Peyer's patch (tissue), 4 donors: ENCODE measurements at regions not wholly inside any gene's neighbourhood (a gene's known extent, or its start where the extent isn't known, plus 50 kb on each side); places are given as distances from the start of the nearest gene placed in this dataset.

Experiments used
- POLR2A ChIP-seq, 2 donors: fragments of 450-650 bp; IDR thresholded peaks; one replicate each; pipeline ENCODE4 v1.5.1; 2017; ENCODE audit warnings: antibody characterized with exemption in 2 of 2, mild to moderate bottlenecking in 2 of 2, moderate library complexity in 2 of 2
- TF ChIP-seq, protein P1 (sequence below), 6 experiments: fragments of 450-650 bp in 4 of 6; fragments of 200-600 bp in 2 of 6; sonication (generic) in 1 of 6; IDR thresholded peaks; one replicate each; pipeline ENCODE4 v1.5.1; 2017 to 2019; ENCODE audit warnings: antibody characterized with exemption in 6 of 6, mild to moderate bottlenecking in 3 of 6, moderate library complexity in 1 of 6

GRCh38 chrX:138254001-138254400 lies 457.5 kb downstream of the FGF13 start:
- TF ChIP-seq POLR2A (IDR thresholded peaks at IDR 0.05), result no peak
- TF ChIP-seq, protein P1, sequence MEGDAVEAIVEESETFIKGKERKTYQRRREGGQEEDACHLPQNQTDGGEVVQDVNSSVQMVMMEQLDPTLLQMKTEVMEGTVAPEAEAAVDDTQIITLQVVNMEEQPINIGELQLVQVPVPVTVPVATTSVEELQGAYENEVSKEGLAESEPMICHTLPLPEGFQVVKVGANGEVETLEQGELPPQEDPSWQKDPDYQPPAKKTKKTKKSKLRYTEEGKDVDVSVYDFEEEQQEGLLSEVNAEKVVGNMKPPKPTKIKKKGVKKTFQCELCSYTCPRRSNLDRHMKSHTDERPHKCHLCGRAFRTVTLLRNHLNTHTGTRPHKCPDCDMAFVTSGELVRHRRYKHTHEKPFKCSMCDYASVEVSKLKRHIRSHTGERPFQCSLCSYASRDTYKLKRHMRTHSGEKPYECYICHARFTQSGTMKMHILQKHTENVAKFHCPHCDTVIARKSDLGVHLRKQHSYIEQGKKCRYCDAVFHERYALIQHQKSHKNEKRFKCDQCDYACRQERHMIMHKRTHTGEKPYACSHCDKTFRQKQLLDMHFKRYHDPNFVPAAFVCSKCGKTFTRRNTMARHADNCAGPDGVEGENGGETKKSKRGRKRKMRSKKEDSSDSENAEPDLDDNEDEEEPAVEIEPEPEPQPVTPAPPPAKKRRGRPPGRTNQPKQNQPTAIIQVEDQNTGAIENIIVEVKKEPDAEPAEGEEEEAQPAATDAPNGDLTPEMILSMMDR (IDR thresholded peaks at IDR 0.05), result no peak
